ENCODE measurements at regions not wholly inside any gene's neighbourhood (a gene's known extent, or its start where the extent isn't known, plus 50 kb on each side); places are given as distances from the start of the nearest gene placed in this dataset.

GRCh38 chr3:73292220-73292619, 230.8 kb downstream of the EBLN2 start:
- no peaks in the 10 kb centered on the region for H3K27me3 ChIP-seq (ENCODE audit: control insufficient read depth in 3 of 3, insufficient read depth in 3 of 3, low read length in 2 of 3)
- no peak for ATAC-seq (ENCODE audit: insufficient read depth, low FRiP score)
- peak in 2 of 3 donors; percentile 55 to 82 for DNase-seq
- H3K4me3 ChIP-seq, result no peak overlapping the region
- peaks cover 0 to 2% (median 0%) of the 10 kb centered on the region in 4 donors for H3K9me3 ChIP-seq (ENCODE audit: control insufficient read depth in 4 of 4, insufficient read depth in 3 of 4, low read length in 3 of 4)
- H3K36me3 ChIP-seq (ENCODE audit: control insufficient read depth in 4 of 4, insufficient read depth in 4 of 4, low read length in 4 of 4), result no peaks in the 10 kb centered on the region
- no peak for TF ChIP-seq CTCF (IDR thresholded peaks at IDR 0.05; ENCODE audit: control extremely low read depth, extremely low read depth)
- no peak overlapping the region for H3K27ac ChIP-seq (ENCODE audit: low read depth in 1 of 2, low read length in 1 of 2)
- no peak overlapping the region for H3K9ac ChIP-seq (ENCODE audit: insufficient read depth in 1 of 2, low read length in 2 of 2)
- WGBS, 2 donors, result 52 to 77% methylated on average over 4 of the region's 4 CpGs
- peaks cover 0 to 11% (median 0%) of the 10 kb centered on the region in 5 donors for H3K4me1 ChIP-seq (ENCODE audit: control insufficient read depth in 5 of 5, insufficient read depth in 5 of 5, low read length in 5 of 5)

- Histone ChIP-seq H3K36me3 (ENCODE audit: control insufficient read depth in 4 of 4, insufficient read depth in 4 of 4, low read length in 4 of 4) (no peaks in the 10 kb centered on the region), H3K4me3 (no peak overlapping the region), H3K27ac (ENCODE audit: low read depth in 1 of 2, low read length in 1 of 2) (no peak overlapping the region), H3K27me3 (ENCODE audit: control insufficient read depth in 3 of 3, insufficient read depth in 3 of 3, low read length in 2 of 3) (no peaks in the 10 kb centered on the region), H3K4me1 (ENCODE audit: control insufficient read depth in 5 of 5, insufficient read depth in 5 of 5, low read length in 5 of 5) (peaks cover 0 to 11% (median 0%) of the 10 kb centered on the region in 5 donors), H3K9ac (ENCODE audit: insufficient read depth in 1 of 2, low read length in 2 of 2) (no peak overlapping the region), H3K9me3 (ENCODE audit: control insufficient read depth in 4 of 4, insufficient read depth in 3 of 4, low read length in 3 of 4) (peaks cover 0 to 2% (median 0%) of the 10 kb centered on the region in 4 donors)
- no peak for ATAC-seq (ENCODE audit: insufficient read depth, low FRiP score)
- TF ChIP-seq CTCF (IDR thresholded peaks at IDR 0.05; ENCODE audit: control extremely low read depth, extremely low read depth), result no peak
- DNase-seq, result no peak
- WGBS, 2 donors, result 54 to 61% methylated on average over 8 of the region's 8 CpGs
These were observed 233.1 kb downstream of the EBLN2 start for GRCh38 chr3:73294537-73294936.

GRCh38 chr3:73295876-73296635, 234.6 kb downstream of the EBLN2 start:
- peaks cover 0 to 2% (median 0%) of the 10 kb centered on the region in 4 donors for H3K9me3 ChIP-seq (ENCODE audit: control insufficient read depth in 4 of 4, insufficient read depth in 3 of 4, low read length in 3 of 4)
- peaks cover 0 to 11% (median 0%) of the 10 kb centered on the region in 5 donors for H3K4me1 ChIP-seq (ENCODE audit: control insufficient read depth in 5 of 5, insufficient read depth in 5 of 5, low read length in 5 of 5)
- H3K4me3 ChIP-seq, result no peak overlapping the region
- H3K27ac ChIP-seq (ENCODE audit: low read depth in 1 of 2, low read length in 1 of 2), result no peak overlapping the region
- H3K36me3 ChIP-seq (ENCODE audit: control insufficient read depth in 4 of 4, insufficient read depth in 4 of 4, low read length in 4 of 4), result no peaks in the 10 kb centered on the region
- no peak overlapping the region for H3K9ac ChIP-seq (ENCODE audit: insufficient read depth in 1 of 2, low read length in 2 of 2)
- DNase-seq (no peak), ATAC-seq (ENCODE audit: insufficient read depth, low FRiP score) (no peak)
- TF ChIP-seq CTCF (IDR thresholded peaks at IDR 0.05; ENCODE audit: control extremely low read depth, extremely low read depth), result no peak
- WGBS, 2 donors, result 83 to 85% methylated on average over 9 of the region's 9 CpGs
- no peaks in the 10 kb centered on the region for H3K27me3 ChIP-seq (ENCODE audit: control insufficient read depth in 3 of 3, insufficient read depth in 3 of 3, low read length in 2 of 3)

All from lung (tissue), 11 donors.